SK-N-DZ (cell line): ENCODE measurements at regions not wholly inside any gene's neighbourhood (a gene's known extent, or its start where the extent isn't known, plus 50 kb on each side); places are given as distances from the start of the nearest gene placed in this dataset.

Experiments used
- DNase-seq: peaks from one replicate; pipeline ENCODE4 v3.0.0-alpha.2; 2015; ENCODE audit warnings: low spot score

- no peak for DNase-seq
Measured at GRCh38 chr18:44198612-44199284, 481.9 kb upstream of the SETBP1 start.

DNA sequence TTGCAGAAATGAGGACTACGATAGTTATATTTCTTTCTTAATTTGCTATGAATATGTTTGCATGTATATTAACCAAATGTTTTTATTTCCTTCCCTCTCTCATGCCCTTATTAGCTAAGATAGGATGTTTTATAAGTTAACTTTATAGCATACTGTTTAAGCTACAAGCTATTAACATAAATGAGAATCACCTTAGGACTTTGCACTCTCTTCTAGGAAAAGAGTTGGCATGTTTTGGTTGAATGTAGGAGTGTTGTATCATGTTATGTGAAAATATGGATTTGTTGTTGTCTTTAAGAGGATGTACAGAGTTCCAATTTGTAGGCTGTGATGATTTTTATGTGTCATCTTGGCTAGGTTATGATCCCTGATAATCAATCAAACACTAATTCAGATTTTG is 467.4 kb upstream of the SETBP1 start:
- DNase-seq: no peak

- no peak for DNase-seq
Measured at GRCh38 chr18:44214396-44214795, 466.3 kb upstream of the SETBP1 start.

GRCh38 chr18:44216169-44216568 is 464.5 kb upstream of the SETBP1 start:
- DNase-seq: no peak

- DNase-seq: no peak
Measured at GRCh38 chr18:44227501-44227900, 453.2 kb upstream of the SETBP1 start.

DNA sequence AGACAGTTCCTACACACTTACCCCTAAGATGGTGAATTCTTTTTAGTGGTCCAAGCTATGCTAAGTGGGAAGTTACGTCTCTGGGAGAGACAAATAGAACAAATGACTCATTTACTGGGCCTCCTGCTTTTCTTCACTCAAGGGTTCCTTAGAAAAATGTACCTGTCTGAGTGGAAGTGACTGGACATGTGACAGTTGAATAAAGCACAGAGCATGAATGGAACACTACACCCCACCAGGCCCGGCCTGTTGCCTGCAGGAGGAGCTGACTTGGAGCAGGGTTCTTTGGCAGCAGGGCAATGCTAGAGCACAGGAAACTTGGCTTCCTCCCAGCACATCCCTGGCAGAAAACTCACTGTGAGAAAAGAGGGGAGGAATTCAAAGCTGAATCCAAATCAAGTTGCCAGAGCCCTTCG is 451.0 kb upstream of the SETBP1 start:
- DNase-seq: no peak

- no peak for DNase-seq
Measured at GRCh38 chr18:44231936-44232335, 448.8 kb upstream of the SETBP1 start.

DNA sequence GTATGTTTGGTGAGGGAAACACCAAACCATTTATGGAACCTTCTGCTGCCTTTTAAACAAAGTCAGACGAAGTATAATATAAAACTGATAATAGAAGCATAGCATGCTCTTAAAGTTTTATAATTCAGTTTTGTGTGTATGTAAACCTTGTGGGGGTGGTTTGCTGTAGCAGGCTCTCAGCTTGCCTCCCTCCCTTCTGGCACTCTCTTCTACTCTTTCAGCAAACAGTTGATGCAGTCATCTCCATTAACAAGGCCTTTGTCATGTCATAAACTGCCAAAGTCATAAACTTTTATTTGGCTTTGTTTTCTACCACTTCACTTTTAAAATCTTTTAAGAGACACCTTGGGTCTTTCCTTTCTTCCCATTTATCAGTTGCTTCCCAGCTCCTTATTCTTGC is 448.2 kb upstream of the SETBP1 start:
- DNase-seq: no peak

DNA sequence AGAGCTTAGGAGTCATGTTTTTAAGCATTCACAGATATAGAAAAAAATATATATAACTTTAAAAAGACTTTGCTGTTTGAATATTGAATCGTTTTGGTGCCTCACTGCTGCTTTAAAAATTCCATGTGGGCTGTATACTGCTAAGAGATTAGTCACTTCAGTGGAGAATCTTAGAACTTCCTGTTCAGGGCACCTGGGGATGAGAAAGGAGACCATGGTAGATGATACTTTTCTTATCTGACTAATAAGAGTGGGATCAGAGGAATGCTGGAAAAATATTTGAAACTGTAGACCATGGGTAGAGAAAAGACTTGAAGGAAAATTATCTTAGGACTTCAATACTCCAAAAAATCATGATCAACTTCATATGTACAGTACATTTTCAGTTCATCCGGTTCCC is 442.2 kb upstream of the SETBP1 start:
- DNase-seq: no peak

DNA sequence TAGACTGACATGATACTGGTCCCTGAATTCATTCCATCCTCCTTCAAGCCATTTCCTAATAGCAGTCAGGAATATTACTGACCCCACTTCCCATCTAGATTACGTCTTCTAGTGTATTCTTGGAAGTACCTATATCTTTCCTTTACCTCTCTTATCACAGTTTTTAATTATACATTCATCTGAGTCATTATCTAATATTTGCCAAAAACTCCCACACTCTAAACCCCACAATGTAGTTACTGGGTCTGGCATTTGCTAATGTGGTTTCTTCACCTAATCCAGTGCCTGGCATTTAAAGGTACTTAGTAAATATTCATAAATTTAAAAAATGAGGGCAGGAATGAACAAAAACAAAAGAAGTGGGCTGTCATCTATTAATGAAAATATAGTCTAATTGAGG is 441.8 kb upstream of the SETBP1 start:
- DNase-seq: no peak

DNA sequence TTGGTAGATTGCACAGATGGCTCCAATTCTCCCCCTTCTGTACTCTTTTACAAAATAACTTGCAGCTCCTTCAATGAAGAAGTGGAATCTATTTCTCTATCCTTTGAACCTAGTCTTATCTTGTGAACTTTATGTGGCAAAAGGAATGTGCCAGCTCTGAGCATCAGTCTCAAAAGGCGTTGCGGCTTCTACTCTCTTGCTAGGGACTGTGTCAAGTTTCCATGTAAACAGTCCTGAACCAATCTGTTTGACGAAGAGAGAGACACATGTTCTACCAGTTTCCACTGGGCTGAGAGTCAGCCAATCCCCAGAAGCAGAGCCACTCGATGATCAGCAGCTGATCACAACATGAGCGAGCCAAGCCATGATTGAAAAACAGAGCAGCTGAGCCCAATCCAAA is 439.7 kb upstream of the SETBP1 start:
- DNase-seq: no peak

- peak; percentile 47 for DNase-seq
Measured at GRCh38 chr18:44245019-44245418, 435.7 kb upstream of the SETBP1 start.

- DNase-seq: no peak
Measured at GRCh38 chr18:44246001-44246400, 434.7 kb upstream of the SETBP1 start.

- no peak for DNase-seq
Measured at GRCh38 chr18:44258086-44258485, 422.6 kb upstream of the SETBP1 start.

DNA sequence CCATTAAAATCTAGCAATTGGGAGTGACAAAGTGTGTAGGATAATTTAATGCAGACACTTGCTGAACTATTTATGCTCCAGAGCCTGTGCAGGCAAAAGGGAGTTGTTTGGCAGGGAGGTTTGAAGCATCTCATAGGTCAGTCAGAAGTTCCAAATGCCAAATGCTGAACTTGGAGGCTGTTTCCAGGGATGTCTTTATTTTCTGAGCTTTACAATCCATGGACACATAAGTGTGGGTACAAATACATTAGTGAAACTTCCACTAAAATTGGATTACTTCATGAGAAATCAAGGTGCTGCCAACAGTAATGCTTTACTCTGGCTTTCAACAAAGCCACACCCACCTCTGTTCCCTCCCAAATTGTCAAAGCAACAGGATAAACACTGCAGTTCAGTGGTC is 422.1 kb upstream of the SETBP1 start:
- no peak for DNase-seq

DNA sequence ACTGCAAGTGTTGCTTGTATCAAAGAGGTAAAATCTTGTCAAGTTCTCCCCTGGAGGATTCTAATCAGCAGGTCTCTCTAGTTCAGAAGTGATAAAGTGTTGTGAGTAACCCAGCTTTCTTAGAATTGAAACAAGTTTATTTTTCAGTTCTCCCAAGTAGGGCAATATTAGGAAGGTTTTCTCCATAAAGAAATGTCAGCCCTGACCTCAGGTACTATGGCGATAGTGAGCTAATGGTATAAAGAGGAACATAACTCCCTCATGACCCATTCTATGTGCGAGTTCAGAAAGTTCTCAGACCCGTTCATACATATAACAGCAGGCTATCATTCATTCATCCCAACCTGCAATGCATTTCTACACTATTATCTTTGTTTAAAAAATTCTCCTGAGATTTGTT is 421.1 kb upstream of the SETBP1 start:
- no peak for DNase-seq

DNA sequence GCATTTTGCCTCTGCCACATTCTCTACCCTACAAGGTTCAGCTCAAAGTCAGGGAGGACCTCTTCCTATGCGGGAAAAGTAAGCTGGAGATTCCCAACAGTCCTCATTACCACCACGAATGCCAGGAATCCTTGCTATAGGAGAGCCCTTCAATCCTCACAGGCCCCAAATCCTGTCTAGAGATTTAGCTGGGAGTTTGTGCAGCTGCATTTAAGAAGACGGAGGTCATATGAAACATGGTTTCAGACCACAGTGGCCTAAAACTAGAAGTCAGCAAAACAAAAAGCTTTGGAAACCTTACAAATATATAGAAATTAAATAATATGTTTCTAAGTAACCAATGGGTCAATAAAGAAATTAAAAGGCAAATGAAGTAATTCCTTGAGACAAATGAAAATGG is 415.3 kb upstream of the SETBP1 start:
- DNase-seq: no peak

GRCh38 chr18:44273298-44273697 is 407.4 kb upstream of the SETBP1 start:
- no peak for DNase-seq

GRCh38 chr18:44280479-44280878 is 400.2 kb upstream of the SETBP1 start:
- DNase-seq: no peak

DNA sequence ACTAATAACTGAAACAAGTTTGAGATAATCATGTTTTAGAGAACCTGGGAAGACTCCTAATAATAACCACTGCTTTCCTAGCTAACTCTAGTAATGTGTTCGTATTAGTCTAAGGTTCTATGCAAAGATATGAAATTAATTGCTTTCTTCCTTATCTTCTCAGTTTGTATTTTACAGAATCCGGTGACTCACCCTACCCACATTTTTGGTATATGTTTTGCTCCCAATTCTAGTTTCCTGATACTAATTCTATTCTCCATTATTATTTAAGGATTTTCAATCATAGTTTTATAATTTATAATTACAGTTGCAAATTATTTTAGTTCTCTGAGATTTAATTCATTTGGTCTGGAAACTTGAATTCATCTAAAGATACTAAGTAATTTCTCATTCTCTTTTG is 394.6 kb upstream of the SETBP1 start:
- DNase-seq: no peak

DNA sequence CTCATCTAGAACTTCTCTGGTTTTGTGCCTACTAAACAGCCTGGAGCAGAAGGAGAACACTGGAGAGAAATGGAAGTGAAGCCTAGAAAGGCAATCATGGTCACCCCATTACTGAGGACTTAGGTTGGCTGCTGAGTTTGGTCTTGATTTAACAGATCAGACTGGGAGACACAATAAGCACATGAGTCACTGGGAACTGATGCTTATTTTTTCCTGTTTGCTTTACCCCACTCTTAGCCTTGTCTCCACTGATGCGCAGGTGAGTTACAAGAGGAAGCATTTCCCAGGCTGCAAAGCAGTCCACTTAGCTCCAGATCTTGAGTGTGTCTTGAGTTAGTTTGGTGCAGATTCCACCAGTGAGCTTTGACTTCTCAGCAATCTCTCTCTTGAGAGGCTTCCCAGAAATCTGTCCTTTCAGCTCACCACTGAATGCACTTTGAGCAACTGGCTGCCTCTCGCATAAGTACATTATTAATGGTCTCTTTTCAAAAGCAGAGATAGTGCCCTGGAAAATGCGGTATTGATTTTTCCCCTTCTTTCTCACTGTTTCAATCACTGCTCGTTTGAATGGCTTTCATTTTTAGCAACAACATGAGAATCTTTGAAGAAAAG is 390.2 kb upstream of the SETBP1 start:
- DNase-seq: no peak

- DNase-seq: no peak
Measured at GRCh38 chr18:44298566-44298965, 382.1 kb upstream of the SETBP1 start.

DNA sequence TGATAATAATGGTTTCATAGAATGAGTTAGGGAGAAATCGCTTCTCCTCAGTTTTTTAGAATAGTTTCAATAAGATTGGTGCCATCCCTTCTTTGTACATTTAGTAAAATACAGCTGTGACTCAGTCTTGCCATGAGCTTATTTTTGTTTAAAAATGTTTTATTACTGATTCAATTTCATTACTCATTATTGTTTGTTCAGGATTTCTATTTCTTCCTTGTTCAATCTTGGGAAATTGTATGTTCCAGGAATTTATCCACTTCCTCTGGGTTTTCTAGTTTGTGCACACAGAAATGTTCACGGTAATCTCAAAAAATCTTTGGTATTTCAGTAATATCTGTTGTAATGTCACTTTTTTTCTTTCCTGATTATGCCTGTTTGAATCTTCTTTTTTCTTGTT is 371.5 kb upstream of the SETBP1 start:
- no peak for DNase-seq
